ENCODE measurements at regions not wholly inside any gene's neighbourhood (a gene's known extent, or its start where the extent isn't known, plus 50 kb on each side); places are given as distances from the start of the nearest gene placed in this dataset.

DNA sequence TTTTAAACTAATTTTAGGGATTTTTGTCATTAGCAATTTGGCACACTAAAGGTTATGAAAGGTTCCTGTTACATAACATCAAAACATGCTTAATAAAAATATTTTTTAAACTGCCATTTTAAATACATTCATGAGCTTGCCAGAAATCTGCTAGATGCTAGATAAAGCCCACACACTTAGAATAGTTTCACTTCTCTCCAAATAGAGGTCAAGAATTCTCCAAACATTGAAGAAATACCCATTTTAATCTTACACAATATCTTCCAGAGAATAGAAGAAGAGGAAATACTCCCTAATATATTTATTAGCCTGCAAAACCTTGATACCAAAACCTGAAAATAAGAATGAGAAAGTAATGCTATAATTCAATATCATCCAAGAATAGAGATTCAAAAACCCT, 247.5 kb downstream of the PTH2R start:
- H3K9me3 ChIP-seq = no peaks in the 10 kb centered on the region
- TF ChIP-seq, protein P1, sequence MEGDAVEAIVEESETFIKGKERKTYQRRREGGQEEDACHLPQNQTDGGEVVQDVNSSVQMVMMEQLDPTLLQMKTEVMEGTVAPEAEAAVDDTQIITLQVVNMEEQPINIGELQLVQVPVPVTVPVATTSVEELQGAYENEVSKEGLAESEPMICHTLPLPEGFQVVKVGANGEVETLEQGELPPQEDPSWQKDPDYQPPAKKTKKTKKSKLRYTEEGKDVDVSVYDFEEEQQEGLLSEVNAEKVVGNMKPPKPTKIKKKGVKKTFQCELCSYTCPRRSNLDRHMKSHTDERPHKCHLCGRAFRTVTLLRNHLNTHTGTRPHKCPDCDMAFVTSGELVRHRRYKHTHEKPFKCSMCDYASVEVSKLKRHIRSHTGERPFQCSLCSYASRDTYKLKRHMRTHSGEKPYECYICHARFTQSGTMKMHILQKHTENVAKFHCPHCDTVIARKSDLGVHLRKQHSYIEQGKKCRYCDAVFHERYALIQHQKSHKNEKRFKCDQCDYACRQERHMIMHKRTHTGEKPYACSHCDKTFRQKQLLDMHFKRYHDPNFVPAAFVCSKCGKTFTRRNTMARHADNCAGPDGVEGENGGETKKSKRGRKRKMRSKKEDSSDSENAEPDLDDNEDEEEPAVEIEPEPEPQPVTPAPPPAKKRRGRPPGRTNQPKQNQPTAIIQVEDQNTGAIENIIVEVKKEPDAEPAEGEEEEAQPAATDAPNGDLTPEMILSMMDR (IDR thresholded peaks at IDR 0.05) = no peak
- TF ChIP-seq POLR2A (IDR thresholded peaks at IDR 0.05) = no peak
- no peak for DNase-seq
- no peaks in the 10 kb centered on the region for H3K4me1 ChIP-seq
- H3K4me3 ChIP-seq = no peak overlapping the region
- no peak overlapping the region for H3K27ac ChIP-seq
- no peaks in the 10 kb centered on the region for H3K36me3 ChIP-seq
- H3K27me3 ChIP-seq = no peaks in the 10 kb centered on the region

DNA sequence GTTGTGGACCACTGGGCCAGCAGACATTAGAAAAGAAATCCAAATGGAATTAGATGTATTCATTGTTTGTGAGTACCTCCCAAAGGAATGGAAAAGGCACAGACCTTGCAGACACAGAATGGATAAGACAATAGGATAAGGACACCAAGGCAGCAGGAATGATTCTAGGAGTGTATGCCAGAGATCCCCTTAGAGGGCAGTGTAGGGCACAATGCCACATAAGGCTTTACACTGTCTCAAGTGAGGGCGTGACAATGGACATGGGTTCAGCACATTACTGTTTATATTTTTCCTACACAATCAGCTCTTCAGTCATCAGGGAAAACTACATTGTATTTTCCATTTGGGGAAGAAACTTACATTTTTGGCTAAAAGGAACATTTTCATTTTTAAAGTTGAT, 250.9 kb downstream of the PTH2R start:
- Histone ChIP-seq H3K36me3 (no peaks in the 10 kb centered on the region), H3K9me3 (no peaks in the 10 kb centered on the region), H3K27me3 (no peaks in the 10 kb centered on the region), H3K4me3 (no peak overlapping the region), H3K4me1 (no peaks in the 10 kb centered on the region), H3K27ac (no peak overlapping the region)
- TF ChIP-seq, protein P1 (IDR thresholded peaks at IDR 0.05) = peak in 3 of 6 experiments; percentile 14 to 20 (median 14)
- TF ChIP-seq POLR2A (IDR thresholded peaks at IDR 0.05) = no peak
- DNase-seq = no peak

DNA sequence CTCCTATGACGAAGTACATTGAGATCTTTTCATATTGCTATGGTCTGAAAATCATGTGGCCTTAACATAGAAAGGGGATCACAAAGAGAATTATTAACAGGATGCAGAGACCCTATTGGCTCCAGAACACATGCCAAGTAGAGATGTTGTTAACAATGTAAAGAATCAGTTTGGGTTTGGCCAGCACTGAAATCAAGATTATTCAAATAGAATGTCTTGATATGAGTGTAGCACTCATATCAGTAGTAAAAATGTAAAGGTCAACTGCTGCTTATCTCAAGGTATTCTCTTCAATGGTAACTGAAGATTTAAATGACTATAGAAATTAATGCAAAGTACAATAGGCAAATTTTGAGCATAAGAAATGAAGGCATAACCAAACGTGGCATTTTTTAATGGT, 262.8 kb downstream of the PTH2R start:
- DNase-seq = no peak
- Histone ChIP-seq H3K9me3 (no peaks in the 10 kb centered on the region), H3K36me3 (no peaks in the 10 kb centered on the region), H3K4me1 (no peaks in the 10 kb centered on the region), H3K27me3 (no peaks in the 10 kb centered on the region), H3K27ac (no peak overlapping the region), H3K4me3 (no peak overlapping the region)
- TF ChIP-seq, protein P1 (IDR thresholded peaks at IDR 0.05) = no peak
- TF ChIP-seq POLR2A (IDR thresholded peaks at IDR 0.05) = no peak

DNA sequence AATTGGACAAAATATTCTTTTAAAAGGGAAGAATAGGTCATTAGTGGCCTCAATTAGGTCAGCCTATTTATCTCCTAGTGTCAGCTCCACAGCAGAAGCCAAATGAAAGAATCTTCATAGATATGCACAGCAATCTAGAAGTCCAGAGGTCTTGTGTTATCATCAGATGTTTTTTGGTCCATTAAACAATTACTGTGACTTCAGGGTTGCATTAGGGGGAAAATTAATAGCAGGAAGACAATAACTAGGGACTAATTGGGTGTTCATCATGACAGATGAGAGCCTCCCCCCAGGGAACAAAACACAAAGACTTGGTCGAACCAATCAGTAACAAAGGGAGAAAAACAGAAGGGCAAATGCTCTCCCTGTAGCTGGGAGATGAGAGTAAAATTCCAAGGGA, 264.7 kb downstream of the PTH2R start:
- Histone ChIP-seq H3K27ac (no peak overlapping the region), H3K36me3 (no peaks in the 10 kb centered on the region), H3K4me1 (no peaks in the 10 kb centered on the region), H3K27me3 (no peaks in the 10 kb centered on the region), H3K4me3 (no peak overlapping the region), H3K9me3 (no peaks in the 10 kb centered on the region)
- no peak for DNase-seq
- no peak for TF ChIP-seq POLR2A (IDR thresholded peaks at IDR 0.05)
- TF ChIP-seq, protein P1 (IDR thresholded peaks at IDR 0.05) = no peak

DNA sequence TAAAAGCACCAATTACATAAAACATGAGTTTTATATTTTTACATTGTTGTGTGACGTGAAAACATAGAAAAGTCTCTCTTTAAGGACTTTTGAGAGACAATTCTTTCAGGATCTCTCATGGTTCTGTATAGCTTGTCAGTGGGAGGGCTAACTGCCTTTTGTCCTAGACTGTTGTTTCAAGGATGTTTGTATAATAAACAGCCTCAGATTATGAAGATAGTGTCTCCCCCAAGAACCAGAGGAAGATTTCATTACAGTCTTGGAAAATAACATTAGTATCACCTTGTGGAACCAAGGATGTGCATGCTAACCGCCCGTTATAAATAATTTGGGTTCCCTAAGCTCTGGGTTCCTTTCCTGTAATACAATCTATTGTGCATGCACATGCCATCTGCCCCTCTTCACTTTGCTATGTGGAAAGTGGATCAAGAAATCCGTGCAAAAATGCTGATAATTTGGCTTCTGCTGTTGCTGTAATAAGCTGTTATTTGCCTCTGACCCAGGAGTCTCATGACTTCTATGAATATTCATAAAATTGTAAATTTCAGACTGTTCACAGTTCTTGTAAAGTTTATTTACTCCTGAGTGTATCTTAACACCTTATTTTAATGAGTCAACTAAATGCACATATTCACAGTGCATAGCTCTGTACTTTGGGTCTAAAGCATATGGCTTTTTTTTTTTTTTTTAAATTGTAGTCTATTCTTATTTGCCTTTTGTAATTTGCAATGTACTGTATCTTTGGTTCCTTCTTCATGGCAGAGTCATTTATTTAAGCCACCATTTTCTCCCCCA, 265.5 kb downstream of the PTH2R start:
- H3K27me3 ChIP-seq = no peaks in the 10 kb centered on the region
- TF ChIP-seq, protein P1 (IDR thresholded peaks at IDR 0.05) = no peak
- no peak overlapping the region for H3K4me3 ChIP-seq
- no peaks in the 10 kb centered on the region for H3K4me1 ChIP-seq
- no peaks in the 10 kb centered on the region for H3K9me3 ChIP-seq
- DNase-seq = no peak
- no peaks in the 10 kb centered on the region for H3K36me3 ChIP-seq
- no peak overlapping the region for H3K27ac ChIP-seq

Measured in Peyer's patch (tissue), 4 donors.